HCT116 (cell line): ENCODE measurements at regions not wholly inside any gene's neighbourhood (a gene's known extent, or its start where the extent isn't known, plus 50 kb on each side); places are given as distances from the start of the nearest gene placed in this dataset.

ENCODE experiments used
- ATAC-seq: fragments of 200-7000 bp; cut with Tn5 transposase; 2 replicates; pipeline ENCODE4 v1.9.1; 2020; ENCODE audit warnings: mild to moderate bottlenecking, moderate library complexity
- BruUV-seq: library from RNA; stranded (reverse); fragments of 400-500 nt; replicated peaks from 2 replicates; lab custom pipeline; 2021; lab: Mats Ljungman, UMichigan
- CTCF ChIA-PET: fragments of 300-600 bp; sonication (Branson Sonifier 250); formaldehyde crosslinking; loops from one replicate; lab custom pipeline; 2021; ENCODE audit warnings: antibody characterized with exemption; lab: Charles Lee
- POLR2A ChIA-PET: fragments of 300-600, 350-600 bp; sonication (Branson Sonifier 250); formaldehyde crosslinking; loops from one replicate; lab custom pipeline; 2021; ENCODE audit warnings: antibody characterized with exemption; lab: Charles Lee
- RAD21 ChIA-PET, 2 experiments: fragments of 300-600 bp; sonication (Branson Sonifier 250); formaldehyde crosslinking; loops; one replicate each; lab custom pipeline; 2023; ENCODE audit warnings: low total read pairs in 2 of 2; ENCODE audit not compliant: uncharacterized antibody in 2 of 2, unreplicated experiment in 2 of 2, low non-redundant PET in 1 of 2; lab: Charles Lee
- DNase-seq: peaks from one replicate; pipeline ENCODE4 v3.0.0-alpha.2; 2010; ENCODE audit warnings: low read depth, low spot score
- H2AFZ ChIP-seq: fragments of 200-600 bp; shearing (Covaris generic), sonication (generic); 2 replicates; pipeline ENCODE4 v1.6.1; 2017; ENCODE audit warnings: low read depth, mixed run types, mixed read lengths, antibody characterized with exemption, low read length; ENCODE audit not compliant: poor library complexity, severe bottlenecking
- H3K27ac ChIP-seq: 2 replicates; pipeline ENCODE4 v1.5.1; 2012; ENCODE audit warnings: low read depth, low read length
- H3K27me3 ChIP-seq: fragments of 200-600 bp; sonication (generic); 2 replicates; pipeline ENCODE4 v1.6.1; 2016; ENCODE audit warnings: mixed run types, low read length, mixed read lengths; ENCODE audit not compliant: insufficient read depth
- H3K36me3 ChIP-seq, 2 experiments: fragments of 200-500 bp in 1 of 2; fragments of 200-600 bp in 1 of 2; sonication (Bioruptor generic) in 1 of 2; sonication (generic) in 1 of 2; 2 replicates each; pipeline versions ENCODE4 v1.5.1 to v1.6.1; 2014 to 2016; ENCODE audit warnings: low read length in 2 of 2, inconsistent platforms in 1 of 2, mixed read lengths in 1 of 2, mixed run types in 1 of 2; ENCODE audit not compliant: insufficient read depth in 2 of 2, control insufficient read depth in 1 of 2
- H3K4me1 ChIP-seq, 2 experiments: fragments of 200-600 bp in 1 of 2; sonication (generic) in 1 of 2; 2 replicates each; pipeline versions ENCODE4 v1.5.1 to v1.6.1; 2012 to 2017; ENCODE audit warnings: low read length in 2 of 2, inconsistent platforms in 1 of 2, mild to moderate bottlenecking in 1 of 2, mixed read lengths in 1 of 2, mixed run types in 1 of 2, moderate library complexity in 1 of 2; ENCODE audit not compliant: insufficient read depth in 2 of 2, control insufficient read depth in 1 of 2
- H3K4me2 ChIP-seq: fragments of 200-600 bp; sonication (generic); 2 replicates; pipeline ENCODE4 v1.6.1; 2017; ENCODE audit warnings: mixed run types, low read length, mixed read lengths
- H3K4me3 ChIP-seq, 2 experiments: fragments of 200-600 bp in 1 of 2; sonication (generic) in 1 of 2; replicated peaks in 1 of 2; 2 replicates each; pipeline ENCODE4 v1.5.1; 2011 to 2016; ENCODE audit warnings: low read length in 2 of 2, control low read depth in 1 of 2, low read depth in 1 of 2, mild to moderate bottlenecking in 1 of 2, mixed read lengths in 1 of 2, mixed run types in 1 of 2
- H3K79me2 ChIP-seq: fragments of 200-600 bp; sonication (generic); 2 replicates; pipeline ENCODE4 v1.6.1; 2017; ENCODE audit warnings: mild to moderate bottlenecking, mixed run types, low read length, moderate library complexity, mixed read lengths; ENCODE audit not compliant: insufficient read depth
- H3K9ac ChIP-seq: fragments of 200-600 bp; sonication (generic); 2 replicates; pipeline ENCODE4 v1.6.1; 2016; ENCODE audit warnings: low read length, mixed read lengths
- H3K9me2 ChIP-seq: fragments of 200-600 bp; sonication (generic), shearing (Covaris generic); 2 replicates; pipeline ENCODE4 v1.6.1; 2017; ENCODE audit warnings: mixed run types, mild to moderate bottlenecking, moderate library complexity; ENCODE audit not compliant: insufficient read depth
- H3K9me3 ChIP-seq, 2 experiments: fragments of 200-500 bp in 1 of 2; fragments of 200-600 bp in 1 of 2; sonication (Bioruptor generic) in 1 of 2; sonication (generic) in 1 of 2; 2 replicates each; pipeline ENCODE4 v1.6.1; 2014 to 2017; ENCODE audit warnings: low read length in 2 of 2, mixed read lengths in 2 of 2, inconsistent platforms in 1 of 2, low read depth in 1 of 2, mild to moderate bottlenecking in 1 of 2, mixed run types in 1 of 2, moderate library complexity in 1 of 2; ENCODE audit not compliant: control insufficient read depth in 1 of 2, insufficient read depth in 1 of 2
- H4K20me1 ChIP-seq: fragments of 200-600 bp; sonication (generic), shearing (Covaris generic); 2 replicates; pipeline ENCODE4 v1.6.1; 2017; ENCODE audit warnings: mixed run types, mild to moderate bottlenecking, moderate library complexity; ENCODE audit not compliant: insufficient read depth
- CBX3 ChIP-seq: IDR thresholded peaks from 2 replicates; pipeline ENCODE4 v1.6.1; 2012; ENCODE audit warnings: low read depth
- EZH2 ChIP-seq: fragments of 200-600 bp; sonication (generic); IDR thresholded peaks from 2 replicates; pipeline ENCODE4 v1.6.1; 2017; ENCODE audit warnings: antibody characterized with exemption, mixed run types
- FOSL1 ChIP-seq: IDR thresholded peaks from 2 replicates; pipeline ENCODE4 v1.6.1; 2012; ENCODE audit warnings: low read depth
- JUND ChIP-seq: IDR thresholded peaks from 2 replicates; pipeline ENCODE4 v1.6.1; 2012
- MAX ChIP-seq: IDR thresholded peaks from 2 replicates; pipeline ENCODE4 v1.6.1; 2012
- POLR2AphosphoS5 ChIP-seq: IDR thresholded peaks from 2 replicates; pipeline ENCODE4 v1.6.1; 2011; ENCODE audit warnings: mild to moderate bottlenecking, low read depth, low read length, moderate library complexity
- SIN3A ChIP-seq: IDR thresholded peaks from 2 replicates; pipeline ENCODE4 v1.6.1; 2012; ENCODE audit warnings: low read depth
- SRF ChIP-seq: IDR thresholded peaks from 2 replicates; pipeline ENCODE4 v1.6.1; 2012; ENCODE audit warnings: low read depth
- YY1 ChIP-seq: IDR thresholded peaks from 2 replicates; pipeline ENCODE4 v1.6.1; 2011; ENCODE audit warnings: low read length, low read depth, moderate library complexity, mild to moderate bottlenecking; ENCODE audit not compliant: insufficient replicate concordance; ENCODE audit errors: extremely low read depth
- ZFX ChIP-seq: fragments of 450-650 bp; IDR thresholded peaks from 2 replicates; pipeline ENCODE4 v1.6.1; 2017
- ZNF274 ChIP-seq: fragments of 200-500 bp; sonication (Bioruptor generic); IDR thresholded peaks from 2 replicates; pipeline ENCODE4 v1.6.1; 2014; ENCODE audit warnings: mild to moderate bottlenecking, low read depth, low read length, inconsistent platforms
- intact Hi-C: fragments of 100-400 bp; cut with micrococcal nuclease; formaldehyde crosslinking; loops from 2 replicates; pipeline ENCODE4 v1.10.0; 2022

GRCh38 chr6:105806486-105806920 lies 279.6 kb upstream of the PRDM1 start:
- CTCF ChIA-PET = no interaction called here
- TF ChIP-seq CBX3 (no peak), SRF (no peak), SIN3A (no peak), ZNF274 (no peak), EZH2 (no peak), ZFX (no peak), YY1 (no peak), MAX (no peak), POLR2AphosphoS5 (no peak)
- Histone ChIP-seq H3K4me3 (no peak overlapping the region), H2AFZ (no peak overlapping the region), H3K9me3 (no peaks in the 10 kb centered on the region), H3K4me1 (peaks cover 8 to 38% of the 10 kb centered on the region in 2 experiments), H4K20me1 (no peaks in the 10 kb centered on the region), H3K36me3 (no peaks in the 10 kb centered on the region), H3K9me2 (no peaks in the 10 kb centered on the region), H3K79me2 (no peaks in the 10 kb centered on the region), H3K9ac (no peak overlapping the region), H3K27me3 (no peaks in the 10 kb centered on the region), H3K27ac (no peak overlapping the region), H3K4me2 (no peak overlapping the region)
- no peak for DNase-seq
- ATAC-seq = no peak
- intact Hi-C loops = no loop called here
- RAD21 ChIA-PET = no interaction called here
- BruUV-seq = no TSS peak
- POLR2A ChIA-PET = no interaction called here

DNA sequence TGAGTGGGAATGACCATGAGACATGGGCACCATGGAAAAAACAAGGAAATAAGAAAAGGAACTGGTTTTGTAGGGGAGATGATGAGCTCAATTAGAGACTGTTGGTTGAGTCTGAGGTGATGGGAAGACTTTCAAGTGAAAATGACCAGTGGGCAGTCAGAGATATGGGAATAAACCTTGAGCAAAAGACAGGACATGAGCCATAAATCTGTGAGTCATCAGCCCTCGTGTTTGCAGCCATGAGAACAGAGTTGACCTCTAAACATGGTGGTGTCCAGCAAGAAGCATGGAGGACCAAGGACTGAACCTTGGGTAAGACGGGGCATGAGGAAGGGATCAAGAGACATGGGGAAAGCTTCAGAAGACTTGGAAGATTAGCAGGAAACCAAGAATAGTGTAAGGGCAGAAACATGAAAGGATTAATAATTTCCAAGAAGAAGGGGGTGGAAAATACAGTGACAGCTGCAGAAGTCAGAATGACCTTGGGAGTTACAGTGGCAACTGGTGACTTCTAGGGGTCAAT lies 280.6 kb upstream of the PRDM1 start:
- ChIA-PET POLR2A (no interaction called here), CTCF (no interaction called here), RAD21 (no interaction called here)
- no peaks in the 10 kb centered on the region for H4K20me1 ChIP-seq
- no peak overlapping the region for H3K4me2 ChIP-seq
- ATAC-seq (no peak), DNase-seq (no peak)
- no peak overlapping the region for H3K9ac ChIP-seq
- no peak overlapping the region for H3K27ac ChIP-seq
- H3K79me2 ChIP-seq = no peaks in the 10 kb centered on the region
- BruUV-seq = no TSS peak
- H3K36me3 ChIP-seq = no peaks in the 10 kb centered on the region
- H3K4me3 ChIP-seq = no peak overlapping the region
- intact Hi-C loops = no loop called here
- TF ChIP-seq CBX3 = 0 out of 2 replicates have a peak, but pooled peaks have one; percentile 40
- peak; percentile 50; the same call in 1 of the 2 replicates for TF ChIP-seq MAX
- peak; percentile 38; the same call in 1 of the 2 replicates for TF ChIP-seq JUND
- peak; percentile 33; the same call in 1 of the 2 replicates for TF ChIP-seq FOSL1
- no peak for TF ChIP-seq ZFX
- H3K27me3 ChIP-seq = no peaks in the 10 kb centered on the region
- no peak overlapping the region for H2AFZ ChIP-seq
- peaks cover 8 to 32% of the 10 kb centered on the region in 2 experiments for H3K4me1 ChIP-seq
- H3K9me2 ChIP-seq = no peaks in the 10 kb centered on the region
- H3K9me3 ChIP-seq = no peaks in the 10 kb centered on the region
